A549 (cell line): ENCODE measurements at regions not wholly inside any gene's neighbourhood (a gene's known extent, or its start where the extent isn't known, plus 50 kb on each side); places are given as distances from the start of the nearest gene placed in this dataset.

Experiments used
- CBX8 ChIP-seq: fragments of 200-600 bp; sonication (generic); IDR thresholded peaks from 2 replicates; pipeline ENCODE4 v1.6.1; 2016
- CTCF ChIP-seq: fragments of >200 bp; sonication (Bioruptor Twin); formaldehyde crosslinking; IDR thresholded peaks from 3 replicates; pipeline ENCODE4 v1.5.1; 2016
- EHF ChIP-seq: fragments of 250-450 bp; sonication (Bioruptor Pico); IDR thresholded peaks from 2 replicates; pipeline ENCODE4 v1.5.0; 2020; ENCODE audit warnings: mild to moderate bottlenecking
- ESRRA ChIP-seq: fragments of 150-350 bp; IDR thresholded peaks from 2 replicates; pipeline ENCODE4 v1.6.1; 2014; ENCODE audit warnings: mild to moderate bottlenecking, low read length, borderline replicate concordance
- HES2 ChIP-seq: fragments of >200 bp; sonication (Bioruptor Twin); formaldehyde crosslinking; IDR thresholded peaks from 2 replicates; pipeline ENCODE4 v1.6.1; 2016
- HMGXB4 ChIP-seq: fragments of 250-450 bp; sonication (Bioruptor Pico); IDR thresholded peaks from 2 replicates; pipeline ENCODE4 v1.5.0; 2021; ENCODE audit warnings: mild to moderate bottlenecking, moderate library complexity, borderline replicate concordance
- HOXB13 ChIP-seq: fragments of 250-450 bp; sonication (Bioruptor Pico); IDR thresholded peaks from 2 replicates; pipeline ENCODE4 v1.5.0; 2020; ENCODE audit warnings: low read depth, mild to moderate bottlenecking, moderate library complexity
- JUN ChIP-seq, 2 experiments: fragments of >200 bp; sonication (Bioruptor Twin); formaldehyde crosslinking; IDR thresholded peaks; 2 replicates in 1 of 2; 3 replicates in 1 of 2; pipeline ENCODE4 v1.6.1; 2016 to 2017
- MYC ChIP-seq: IDR thresholded peaks from 2 replicates; pipeline ENCODE4 v1.6.1; 2012; ENCODE audit warnings: mild to moderate bottlenecking, inconsistent platforms, low read length, improper control_type of control experiment, borderline replicate concordance
- PHF8 ChIP-seq: fragments of 200-600 bp; sonication (generic); IDR thresholded peaks from 2 replicates; pipeline ENCODE4 v1.6.1; 2016; ENCODE audit warnings: low read depth, mild to moderate bottlenecking, antibody characterized with exemption, moderate library complexity, borderline replicate concordance
- RAD21 ChIP-seq, 2 experiments: fragments of >200 bp in 1 of 2; sonication (Bioruptor Twin) in 1 of 2; formaldehyde crosslinking in 1 of 2; IDR thresholded peaks in 1 of 2; conservative IDR thresholded peaks in 1 of 2; 2 replicates in 1 of 2; 3 replicates in 1 of 2; pipeline ENCODE4 v1.6.1; 2012 to 2018; ENCODE audit warnings: inconsistent platforms in 1 of 2
- SMC3 ChIP-seq: fragments of >200 bp; sonication (Bioruptor Twin); formaldehyde crosslinking; IDR thresholded peaks from 3 replicates; pipeline ENCODE4 v1.6.1; 2018; ENCODE audit warnings: inconsistent platforms
- SREBF2 ChIP-seq: fragments of 450-650 bp; IDR thresholded peaks from 2 replicates; pipeline ENCODE4 v1.6.1; 2014; ENCODE audit warnings: mild to moderate bottlenecking, moderate library complexity

- TF ChIP-seq MYC, result no peak
- TF ChIP-seq CBX8, result no peak
- TF ChIP-seq PHF8, result no peak
- TF ChIP-seq SREBF2, result no peak
- TF ChIP-seq CTCF, result no peak
- no peak for TF ChIP-seq HMGXB4 (CRISPR knock-in tag)
- TF ChIP-seq ESRRA, result no peak
- 0 out of 3 replicates have a peak, but pooled peaks have one; percentile 27 for TF ChIP-seq SMC3
- no peak for TF ChIP-seq EHF (CRISPR knock-in tag)
- TF ChIP-seq HES2, result no peak
- no peak for TF ChIP-seq JUN (IDR thresholded peaks at IDR 0.05)
- peak; percentile 24 to 31; a peak in 3 of 5 replicates for TF ChIP-seq RAD21 (conservative IDR thresholded peaks at IDR 0.05 in 1 of 2, IDR thresholded peaks at IDR 0.05 in 1 of 2)
- TF ChIP-seq HOXB13 (CRISPR knock-in tag), result no peak
Observed at GRCh38 chr7:155405399-155406318, 52.3 kb upstream of the EN2 start.
